ENCODE measurements at regions not wholly inside any gene's neighbourhood (a gene's known extent, or its start where the extent isn't known, plus 50 kb on each side); places are given as distances from the start of the nearest gene placed in this dataset.

- DNase-seq (ENCODE audit: low read depth): no peak
Measured at GRCh38 chr9:38286357-38286756, 106.1 kb upstream of the ALDH1B1 start.

- DNase-seq (ENCODE audit: low read depth): no peak
Measured at GRCh38 chr9:38285236-38285635, 107.3 kb upstream of the ALDH1B1 start.

DNA sequence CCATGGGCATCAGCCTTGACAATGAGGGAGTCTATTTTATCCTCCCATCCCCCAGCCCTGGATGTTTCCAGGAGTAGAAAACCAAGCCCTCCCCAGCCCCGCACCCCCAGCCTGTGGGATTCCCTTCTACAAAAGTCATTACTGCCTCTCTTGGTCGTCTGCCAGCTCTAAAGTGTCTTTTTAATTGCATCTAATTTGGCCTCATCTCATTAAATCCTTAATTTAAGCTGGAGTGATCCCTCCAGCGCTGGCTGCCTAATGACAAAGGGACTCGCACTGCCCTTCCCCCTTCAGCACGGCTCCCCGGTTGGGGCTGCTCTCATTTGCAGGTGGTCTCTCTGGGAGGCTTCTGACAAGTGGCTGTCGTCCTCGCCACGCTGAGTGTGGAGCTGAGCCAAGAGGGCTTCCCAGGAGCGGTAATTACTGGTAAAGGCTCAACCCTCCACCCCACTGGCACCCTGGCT, 107.9 kb upstream of the ALDH1B1 start:
- no peak for DNase-seq (ENCODE audit: low read depth)

GRCh38 chr9:38284039-38284575, 108.4 kb upstream of the ALDH1B1 start:
- no peak for DNase-seq (ENCODE audit: low read depth)

DNA sequence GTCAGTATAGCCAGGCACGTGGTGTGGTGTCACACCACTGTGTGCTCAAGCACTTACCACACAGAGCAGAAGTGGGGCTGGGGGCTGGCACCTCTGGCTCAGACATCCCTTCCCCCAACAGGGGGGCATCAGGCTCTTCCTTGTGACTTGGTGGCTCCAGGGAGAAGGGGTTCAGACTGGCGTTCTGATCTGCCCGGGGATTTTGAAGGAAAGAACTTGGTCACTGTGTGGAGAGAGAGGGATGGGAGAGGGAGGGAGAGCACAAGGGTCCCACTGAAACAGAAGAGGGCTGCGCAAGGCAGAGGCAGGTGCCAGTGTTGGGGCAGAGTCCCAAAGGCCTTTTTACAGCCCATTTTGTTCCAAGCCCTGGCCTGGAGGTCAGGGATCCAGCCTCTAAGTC, 109.7 kb upstream of the ALDH1B1 start:
- DNase-seq (ENCODE audit: low read depth): no peak

DNA sequence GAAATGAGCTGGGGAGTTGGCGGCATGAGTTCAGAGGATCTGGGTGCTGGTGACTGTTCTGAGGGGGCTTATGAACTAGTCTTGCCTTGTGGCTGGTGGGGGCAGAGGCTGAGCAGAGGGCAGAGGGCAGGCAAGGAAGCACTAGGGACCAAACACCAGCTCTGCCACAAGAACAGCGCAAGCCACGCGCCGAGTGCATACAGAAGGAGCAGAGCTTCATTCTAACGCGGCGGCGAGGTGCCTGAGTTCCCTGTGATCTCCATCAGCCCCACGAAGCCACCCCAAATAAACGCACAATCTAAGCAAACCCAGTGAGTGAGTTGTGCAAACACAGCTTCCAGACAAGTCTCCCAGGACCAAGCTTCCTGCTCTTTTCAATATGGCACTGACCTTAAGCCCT, 110.6 kb upstream of the ALDH1B1 start:
- DNase-seq (ENCODE audit: low read depth): no peak

GRCh38 chr9:38281196-38281595, 111.3 kb upstream of the ALDH1B1 start:
- DNase-seq (ENCODE audit: low read depth): no peak

DNA sequence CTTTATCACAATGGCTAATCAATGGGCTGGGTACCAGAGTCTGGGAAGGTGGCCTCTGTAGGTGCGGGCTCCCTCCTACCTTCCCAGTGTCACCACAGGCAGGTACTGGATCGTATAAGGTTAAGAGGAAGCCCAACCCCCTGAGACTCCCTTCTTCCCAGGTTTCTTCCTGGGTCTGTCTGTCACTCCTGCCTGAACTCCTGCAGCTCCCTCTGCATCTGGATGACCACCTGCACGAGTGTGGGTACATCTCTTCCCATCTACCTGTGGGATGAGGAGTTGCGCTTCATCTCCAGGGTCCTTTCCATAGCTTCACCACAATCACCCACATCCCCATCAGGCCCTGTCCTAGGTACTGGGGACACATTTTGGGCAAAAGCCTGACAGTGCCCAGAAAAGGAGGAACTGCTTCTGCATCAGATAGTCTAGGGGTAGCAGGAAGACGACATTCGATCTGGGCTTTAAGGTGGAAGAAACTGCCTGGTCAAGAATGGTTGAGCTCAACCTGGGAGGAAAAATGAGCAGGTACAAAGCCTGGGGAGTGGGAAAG, 112.2 kb upstream of the ALDH1B1 start:
- DNase-seq (ENCODE audit: low read depth): no peak

GRCh38 chr9:38278931-38279679, 113.4 kb upstream of the ALDH1B1 start:
- no peak for DNase-seq (ENCODE audit: low read depth)

DNA sequence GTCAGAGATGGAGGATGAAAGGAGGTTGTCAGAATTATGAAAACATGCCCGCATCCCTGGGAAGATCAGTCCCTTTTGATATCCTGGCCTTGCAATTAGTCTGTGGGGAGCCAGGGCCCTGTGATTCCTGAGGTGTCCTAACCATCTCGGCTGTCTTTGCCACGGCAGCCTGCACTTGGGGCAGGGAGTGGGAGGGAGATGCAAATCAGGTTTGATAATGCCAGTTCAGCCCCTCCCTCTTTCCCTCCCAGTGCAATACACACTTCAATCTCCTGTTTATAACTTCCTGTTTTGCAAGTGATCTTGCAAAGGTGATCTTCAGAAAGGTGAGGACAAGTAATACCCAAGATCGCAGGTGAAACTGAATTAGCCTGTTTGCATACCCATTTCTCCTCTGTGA, 114.0 kb upstream of the ALDH1B1 start:
- DNase-seq (ENCODE audit: low read depth): no peak

- no peak for DNase-seq (ENCODE audit: low read depth)
Measured at GRCh38 chr9:38277601-38278200, 114.8 kb upstream of the ALDH1B1 start.

DNA sequence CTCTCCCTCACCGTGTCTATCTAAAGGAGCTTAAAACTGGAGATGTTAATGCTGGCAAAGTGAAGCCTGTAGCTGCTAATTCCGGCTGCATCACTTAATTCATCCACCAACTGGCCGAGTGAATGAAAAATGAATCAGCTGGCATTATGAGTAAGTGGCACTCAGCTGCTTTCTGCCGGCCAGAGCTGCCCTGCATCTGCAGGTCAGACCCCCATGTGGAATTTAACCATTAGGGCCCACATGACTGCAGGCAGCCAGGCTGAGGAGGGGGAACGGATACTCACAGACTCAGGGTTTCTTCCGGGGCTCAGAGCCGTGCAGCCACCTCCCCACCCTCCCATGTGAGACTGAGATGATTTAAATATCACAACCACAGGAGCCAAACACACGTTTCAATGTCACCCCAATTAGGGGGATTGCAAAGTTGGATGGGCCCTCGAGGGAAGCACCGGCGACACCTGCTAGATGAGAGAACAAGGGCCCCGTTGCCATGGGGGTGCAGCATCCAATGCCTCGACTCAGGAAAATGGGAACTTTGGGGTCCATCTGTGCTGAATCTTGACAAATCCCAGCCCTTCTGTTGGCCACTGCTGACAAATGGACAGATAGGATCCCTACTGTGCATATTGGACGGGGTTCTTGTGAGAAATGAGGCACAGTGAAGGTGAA, 115.6 kb upstream of the ALDH1B1 start:
- DNase-seq (ENCODE audit: low read depth): no peak

DNA sequence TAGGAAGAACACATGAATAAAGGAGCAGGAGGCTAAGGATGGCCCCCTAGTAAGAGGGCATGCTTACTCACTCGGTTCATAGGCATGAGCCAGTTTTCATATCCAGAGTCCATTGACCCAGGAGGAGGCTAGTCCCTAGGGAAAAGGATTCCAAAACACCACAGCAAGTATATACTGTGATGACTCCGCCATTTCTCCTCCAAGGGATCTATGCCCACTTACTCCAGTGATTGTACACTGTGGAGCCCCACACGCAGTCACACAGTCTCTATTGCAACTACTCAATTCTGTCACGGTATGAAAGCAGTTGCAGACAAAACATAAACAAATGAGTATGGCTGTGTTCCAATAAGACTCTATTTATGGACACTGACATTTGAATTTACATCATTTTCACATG, 117.7 kb upstream of the ALDH1B1 start:
- no peak for DNase-seq (ENCODE audit: low read depth)

DNA sequence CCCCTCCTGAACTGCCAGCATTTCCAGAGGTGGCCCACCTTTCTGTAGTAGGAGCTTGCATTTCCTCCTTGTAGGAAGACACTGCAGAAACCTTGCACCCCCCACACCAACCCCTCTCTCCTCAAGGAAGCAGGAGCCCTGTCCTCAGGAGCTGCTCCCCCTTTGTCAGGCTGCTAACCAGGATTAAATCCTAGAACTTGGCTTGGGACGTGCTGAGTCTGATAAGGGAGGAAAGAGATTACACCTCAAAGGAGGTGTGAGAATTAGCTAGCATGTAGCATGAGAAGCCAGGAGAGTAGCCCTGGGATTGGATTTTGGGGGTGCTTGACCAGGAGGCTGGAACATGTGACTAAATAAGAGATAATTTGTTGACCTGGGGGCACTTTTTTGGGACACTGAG, 119.8 kb upstream of the ALDH1B1 start:
- no peak for DNase-seq (ENCODE audit: low read depth)

DNA sequence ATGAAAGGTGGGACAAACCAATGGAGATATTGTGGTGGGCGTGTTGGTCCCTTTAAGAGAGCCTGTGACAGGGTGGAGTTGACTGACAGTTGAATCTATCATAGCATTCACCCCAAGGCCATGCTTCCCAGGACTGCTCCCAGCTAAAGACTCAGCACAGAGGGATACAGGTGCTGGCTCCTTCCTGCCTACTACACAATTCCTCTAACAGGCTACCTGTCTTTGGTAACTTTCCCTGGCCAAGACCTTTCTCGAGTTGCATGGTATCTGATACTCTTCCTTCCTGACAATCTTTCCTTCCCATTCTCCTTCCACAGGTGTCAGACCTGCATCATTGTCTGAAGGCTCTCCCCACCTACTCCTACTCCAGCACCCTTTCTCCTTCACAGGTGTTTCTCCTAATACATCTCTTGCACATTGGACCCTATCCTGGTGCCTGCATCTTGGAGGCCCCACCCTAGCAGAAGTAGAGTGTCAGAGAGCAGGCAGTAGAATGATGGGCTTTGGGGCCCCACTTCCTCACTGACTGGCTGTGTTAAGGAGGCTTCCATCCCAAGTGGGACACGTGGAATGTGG, 120.7 kb upstream of the ALDH1B1 start:
- no peak for DNase-seq (ENCODE audit: low read depth)

GRCh38 chr9:38269775-38270174, 122.7 kb upstream of the ALDH1B1 start:
- no peak for DNase-seq (ENCODE audit: low read depth)

- DNase-seq (ENCODE audit: low read depth): no peak
Measured at GRCh38 chr9:38263532-38263931, 129.0 kb upstream of the ALDH1B1 start.

DNA sequence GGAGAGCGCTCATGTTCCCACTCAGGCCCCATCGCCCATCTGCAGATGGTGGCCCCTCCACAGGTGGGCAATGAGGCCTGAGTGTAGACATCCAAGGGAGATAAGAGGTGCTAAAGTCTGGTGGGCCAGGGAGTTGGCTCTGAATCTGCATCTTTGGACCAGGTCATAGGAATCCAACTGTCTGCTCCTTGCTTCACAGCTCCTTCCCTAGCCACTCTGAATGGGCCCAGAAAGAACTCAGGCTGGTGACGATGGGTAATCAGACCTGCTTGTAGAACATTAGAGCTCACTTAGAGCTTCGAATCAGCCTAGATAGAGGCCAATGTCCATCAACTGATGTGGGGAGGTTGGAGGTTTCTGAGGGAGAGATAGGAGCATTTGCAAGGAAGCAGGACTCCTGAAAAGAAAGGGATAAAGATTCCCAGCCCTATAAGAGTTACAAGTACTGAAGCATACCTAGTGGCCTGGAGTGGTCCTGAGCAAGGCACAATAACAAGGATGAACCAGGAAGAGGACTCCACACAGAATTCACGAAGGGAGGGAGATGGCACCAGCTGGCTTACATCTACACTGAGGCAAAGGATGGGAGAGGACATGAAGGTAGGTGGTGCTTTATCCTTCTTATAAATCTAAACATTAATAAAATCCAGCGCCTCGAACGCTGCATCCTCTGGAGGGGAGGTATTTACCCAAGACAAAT, 132.8 kb upstream of the ALDH1B1 start:
- DNase-seq (ENCODE audit: low read depth): no peak

DNA sequence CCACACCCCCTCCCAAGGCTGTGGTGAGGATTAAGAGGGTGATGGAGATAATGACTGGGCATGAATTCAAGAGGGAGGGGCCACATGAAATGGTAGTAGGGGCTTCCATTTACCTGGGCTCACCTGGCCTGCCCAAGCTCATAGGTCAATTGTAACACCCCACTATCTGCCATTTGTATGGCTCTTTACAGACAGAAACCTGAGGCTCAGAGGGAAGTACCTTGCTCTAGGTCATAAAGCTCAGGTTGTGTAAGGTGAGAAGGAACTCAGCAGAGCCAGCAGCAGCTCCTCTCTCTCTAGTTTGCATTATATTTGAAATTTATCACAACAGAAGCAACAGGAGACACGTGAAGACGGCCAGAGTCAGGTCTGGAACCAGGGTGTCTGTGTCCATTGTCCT, 133.4 kb upstream of the ALDH1B1 start:
- DNase-seq (ENCODE audit: low read depth): no peak

GRCh38 chr9:38257626-38258215, 134.8 kb upstream of the ALDH1B1 start:
- DNase-seq (ENCODE audit: low read depth): no peak

DNA sequence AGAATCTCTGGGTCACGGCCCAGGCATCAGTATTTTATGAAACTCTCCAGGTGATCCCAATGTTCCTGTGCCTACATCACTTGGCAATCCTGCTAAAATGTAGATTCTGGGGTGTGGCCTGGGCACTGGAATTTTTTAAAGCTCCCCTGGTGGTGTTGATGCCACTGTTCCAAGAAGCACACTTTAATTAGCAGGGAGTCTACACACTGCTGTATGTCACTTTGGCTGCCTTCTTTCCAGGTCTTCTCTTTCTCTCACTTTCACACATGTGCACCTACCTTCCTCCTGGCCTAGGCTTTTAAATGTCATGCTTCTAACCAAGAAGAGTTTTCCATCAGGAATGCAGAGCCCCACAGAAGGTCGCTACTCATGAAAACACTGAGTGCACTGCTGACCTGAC, 136.0 kb upstream of the ALDH1B1 start:
- no peak for DNase-seq (ENCODE audit: low read depth)

Data from activated gamma-delta T cell treated with anti-CD3 and anti-CD28 coated beads, Interleukin-2, amount 50 U/mL, for 16 hours (primary cell).